ENCODE measurements at regions not wholly inside any gene's neighbourhood (a gene's known extent, or its start where the extent isn't known, plus 50 kb on each side); places are given as distances from the start of the nearest gene placed in this dataset.

DNA sequence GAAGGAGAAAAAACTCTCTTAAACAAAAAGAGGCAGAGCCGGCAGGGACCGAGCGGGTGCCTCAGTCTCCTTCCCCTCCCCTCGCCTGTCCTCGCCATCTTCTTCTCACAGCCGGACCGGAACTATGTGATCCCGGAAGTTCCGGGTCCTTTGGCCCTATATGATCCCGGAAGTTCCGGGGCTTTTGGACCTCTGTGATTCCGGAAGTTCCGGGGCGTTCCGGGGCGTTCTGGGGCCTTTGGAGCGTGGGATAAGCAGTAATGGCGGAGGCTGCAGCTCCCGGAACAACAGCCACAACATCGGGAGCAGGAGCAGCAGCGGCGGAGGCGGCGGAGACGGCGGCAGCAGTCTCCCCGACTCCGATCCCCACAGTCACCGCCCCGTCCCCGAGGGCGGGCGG is 98.9 kb upstream of the MED14 start:
- WGBS, 2 experiments (ENCODE audit: extremely low coverage in 1 of 2, insufficient coverage in 1 of 2, insufficient read length in 1 of 2, insufficient replicate concordance in 2 of 2, low coverage in 1 of 2, low lambda C conversion rate in 2 of 2, missing lambda C conversion rate in 1 of 2), result 98% methylated on average over 13 of the region's 33 CpGs; no CpG with 5 or more reads in 1 of the 2 experiments
- CTCF ChIA-PET (ENCODE audit: partially characterized antibody), result no interaction called here
- H2BK12ac ChIP-seq (ENCODE audit: low read depth, low read length), result no peak overlapping the region

More for the DNA sequence above, 98.9 kb upstream of the MED14 start:
- H3K4ac ChIP-seq (replicated peaks; ENCODE audit: insufficient read length, low read depth, low read length), result no peak overlapping the region
- no peak overlapping the region for H3K23ac ChIP-seq (ENCODE audit: insufficient read length)
- H4K5ac ChIP-seq (ENCODE audit: insufficient read length, low read depth, low read length), result no peak overlapping the region
- no peak overlapping the region for H3K56ac ChIP-seq (replicated peaks; ENCODE audit: insufficient read length, low read depth, low read length)
- no peak overlapping the region for H2BK15ac ChIP-seq (ENCODE audit: low read length)
- H3K4me3 ChIP-seq (ENCODE audit: extremely low read depth in 1 of 4, insufficient read depth in 2 of 4, low read depth in 3 of 4, low read length in 4 of 4), result no peak overlapping the region
- H2BK5ac ChIP-seq (ENCODE audit: low read depth, low read length), result no peak overlapping the region
- H2AFZ ChIP-seq (ENCODE audit: low read length), result no peak overlapping the region
- H3K9ac ChIP-seq (replicated peaks in 1 of 4; ENCODE audit: extremely low read depth in 1 of 4, low read depth in 3 of 4, low read length in 3 of 4), result no peak overlapping the region
- H3K14ac ChIP-seq (ENCODE audit: insufficient read length), result no peak overlapping the region
- no peak overlapping the region for H3K18ac ChIP-seq (ENCODE audit: extremely low read depth, low read length)
- no peak for FAIRE-seq
- peaks cover 0 to 3% of the 10 kb centered on the region in 2 experiments; a peak in 1 of 4 replicates for H3K9me3 ChIP-seq (ENCODE audit: insufficient read depth in 2 of 2, low read depth in 1 of 2, low read length in 1 of 2)
- no peak for DNase-seq (ENCODE audit: low read depth in 1 of 2, low spot score in 2 of 2)
- H4K8ac ChIP-seq (ENCODE audit: extremely low read depth, insufficient read depth, low read length), result no peak overlapping the region
- H3K23me2 ChIP-seq (ENCODE audit: low read depth, low read length), result no peaks in the 10 kb centered on the region
- H3K27ac ChIP-seq (ENCODE audit: low read depth, low read length), result no peak overlapping the region
- no peak overlapping the region for H3K4me2 ChIP-seq (ENCODE audit: insufficient read depth in 1 of 2, low read depth in 2 of 2, low read length in 2 of 2)
- H3K36me3 ChIP-seq (ENCODE audit: control insufficient read depth in 2 of 4, insufficient read depth in 4 of 4, low read length in 3 of 4), result no peaks in the 10 kb centered on the region; a peak in 1 of 8 replicates
- no peaks in the 10 kb centered on the region for H3K4me1 ChIP-seq (replicated peaks in 1 of 4; ENCODE audit: control insufficient read depth in 3 of 4, insufficient read depth in 4 of 4, low read length in 3 of 4)
- H3K27me3 ChIP-seq (replicated peaks in 1 of 4; ENCODE audit: control insufficient read depth in 3 of 4, extremely low read depth in 1 of 4, insufficient read depth in 3 of 4, low read length in 3 of 4), result no peaks in the 10 kb centered on the region
- no peaks in the 10 kb centered on the region for H4K20me1 ChIP-seq (replicated peaks in 1 of 2; ENCODE audit: control insufficient read depth in 1 of 2, insufficient read depth in 2 of 2, low read length in 2 of 2)
- TF ChIP-seq SP4 (IDR thresholded peaks at IDR 0.05; ENCODE audit: low read length) (no peak), EZH2 (IDR thresholded peaks at IDR 0.05; ENCODE audit: low read depth, low read length, severe bottlenecking) (no peak), ZNF274 (IDR thresholded peaks at IDR 0.05; ENCODE audit: borderline replicate concordance, extremely low read depth, low read length) (no peak), JUND (IDR thresholded peaks at IDR 0.05; ENCODE audit: low read length) (no peak), GABPA (IDR thresholded peaks at IDR 0.05; ENCODE audit: borderline replicate concordance, insufficient read depth, low read length) (no peak)
- H4K91ac ChIP-seq (replicated peaks; ENCODE audit: insufficient read length, low read length), result no peak overlapping the region
- H3K79me1 ChIP-seq (ENCODE audit: low read depth, low read length), result no peaks in the 10 kb centered on the region
- no peaks in the 10 kb centered on the region for H3K79me2 ChIP-seq (ENCODE audit: control insufficient read depth in 1 of 2, insufficient read depth in 2 of 2, low read length in 2 of 2)
- H2BK120ac ChIP-seq (replicated peaks; ENCODE audit: low read depth, low read length), result no peak overlapping the region
- POLR2A ChIA-PET (ENCODE audit: partially characterized antibody), result interaction anchor here (1.5 kb wide), 1 partner anchor 9 kb away, joined by 3 read pairs; no protein-coding TSS in a partner anchor
- H2AK5ac ChIP-seq (ENCODE audit: low read depth, low read length), result no peak overlapping the region
- H2BK20ac ChIP-seq (ENCODE audit: low read length), result no peak overlapping the region

Data from H1 (cell line).